ENCODE measurements at regions not wholly inside any gene's neighbourhood (a gene's known extent, or its start where the extent isn't known, plus 50 kb on each side); places are given as distances from the start of the nearest gene placed in this dataset.

GRCh38 chr3:168990621-168991020, 672.9 kb downstream of the MECOM start:
- WGBS (ENCODE audit: low lambda C conversion rate, missing lambda C conversion rate) = 78% methylated on average over 3 of the region's 3 CpGs
- H3K79me2 ChIP-seq = no peaks in the 10 kb centered on the region
- H3K4me3 ChIP-seq = no peak overlapping the region
- no peak overlapping the region for H3K4me2 ChIP-seq
- no peaks in the 10 kb centered on the region for H3K27me3 ChIP-seq
- no peak overlapping the region for H3K27ac ChIP-seq
- TF ChIP-seq EZH2 (IDR thresholded peaks at IDR 0.05; ENCODE audit: borderline replicate concordance) (no peak), CTCF (IDR thresholded peaks at IDR 0.05; ENCODE audit: poor library complexity) (no peak), EZH2phosphoT487 (IDR thresholded peaks at IDR 0.05; ENCODE audit: low read depth, severe bottlenecking, unreplicated experiment) (no peak)
- no peaks in the 10 kb centered on the region for H4K20me1 ChIP-seq (ENCODE audit: insufficient read depth, poor library complexity, severe bottlenecking)
- H3K4me1 ChIP-seq (ENCODE audit: insufficient read depth) = peaks cover 10% of the 10 kb centered on the region
- no peaks in the 10 kb centered on the region for H3K36me3 ChIP-seq (replicated peaks; ENCODE audit: insufficient read depth, low read depth)
- no peaks in the 10 kb centered on the region for H3K9me2 ChIP-seq (replicated peaks; ENCODE audit: insufficient read depth)
- no peak for DNase-seq (ENCODE audit: low spot score)
- no peak overlapping the region for H2AFZ ChIP-seq
- H3K9me3 ChIP-seq (ENCODE audit: low read depth) = no peaks in the 10 kb centered on the region

GRCh38 chr3:168990134-168990533, 673.4 kb downstream of the MECOM start:
- Histone ChIP-seq H3K27me3 (no peaks in the 10 kb centered on the region), H3K4me2 (peak overlapping the region; percentile 33), H3K9me2 (replicated peaks; ENCODE audit: insufficient read depth) (no peaks in the 10 kb centered on the region), H3K79me2 (no peaks in the 10 kb centered on the region), H3K4me3 (no peak overlapping the region), H3K4me1 (ENCODE audit: insufficient read depth) (peaks cover 10% of the 10 kb centered on the region), H3K9me3 (ENCODE audit: low read depth) (no peaks in the 10 kb centered on the region), H2AFZ (no peak overlapping the region), H3K27ac (no peak overlapping the region), H4K20me1 (ENCODE audit: insufficient read depth, poor library complexity, severe bottlenecking) (no peaks in the 10 kb centered on the region), H3K36me3 (replicated peaks; ENCODE audit: insufficient read depth, low read depth) (no peaks in the 10 kb centered on the region)
- TF ChIP-seq EZH2phosphoT487 (IDR thresholded peaks at IDR 0.05; ENCODE audit: low read depth, severe bottlenecking, unreplicated experiment) = no peak
- no peak for TF ChIP-seq EZH2 (IDR thresholded peaks at IDR 0.05; ENCODE audit: borderline replicate concordance)
- TF ChIP-seq CTCF (IDR thresholded peaks at IDR 0.05; ENCODE audit: poor library complexity) = no peak
- peak; percentile 12 for DNase-seq (ENCODE audit: low spot score)
- WGBS (ENCODE audit: low lambda C conversion rate, missing lambda C conversion rate) = 32% methylated on average over 2 of the region's 2 CpGs

GRCh38 chr3:168989396-168989795, 674.1 kb downstream of the MECOM start:
- Histone ChIP-seq H3K27me3 (no peaks in the 10 kb centered on the region), H3K9me2 (replicated peaks; ENCODE audit: insufficient read depth) (no peaks in the 10 kb centered on the region), H2AFZ (no peak overlapping the region), H3K4me3 (no peak overlapping the region), H3K4me2 (no peak overlapping the region), H4K20me1 (ENCODE audit: insufficient read depth, poor library complexity, severe bottlenecking) (no peaks in the 10 kb centered on the region), H3K36me3 (replicated peaks; ENCODE audit: insufficient read depth, low read depth) (no peaks in the 10 kb centered on the region), H3K27ac (no peak overlapping the region), H3K79me2 (no peaks in the 10 kb centered on the region), H3K9me3 (ENCODE audit: low read depth) (no peaks in the 10 kb centered on the region), H3K4me1 (ENCODE audit: insufficient read depth) (peaks cover 10% of the 10 kb centered on the region)
- WGBS (ENCODE audit: low lambda C conversion rate, missing lambda C conversion rate) = 78% methylated on average over 5 of the region's 5 CpGs
- TF ChIP-seq EZH2phosphoT487 (IDR thresholded peaks at IDR 0.05; ENCODE audit: low read depth, severe bottlenecking, unreplicated experiment) (no peak), CTCF (IDR thresholded peaks at IDR 0.05; ENCODE audit: poor library complexity) (no peak), EZH2 (IDR thresholded peaks at IDR 0.05; ENCODE audit: borderline replicate concordance) (no peak)
- no peak for DNase-seq (ENCODE audit: low spot score)

GRCh38 chr3:168988853-168989252, 674.7 kb downstream of the MECOM start:
- no peak overlapping the region for H3K27ac ChIP-seq
- H3K9me2 ChIP-seq (replicated peaks; ENCODE audit: insufficient read depth) = no peaks in the 10 kb centered on the region
- H3K4me2 ChIP-seq = no peak overlapping the region
- no peak overlapping the region for H2AFZ ChIP-seq
- no peak overlapping the region for H3K4me3 ChIP-seq
- no peaks in the 10 kb centered on the region for H3K27me3 ChIP-seq
- H3K36me3 ChIP-seq (replicated peaks; ENCODE audit: insufficient read depth, low read depth) = no peaks in the 10 kb centered on the region
- no peaks in the 10 kb centered on the region for H3K9me3 ChIP-seq (ENCODE audit: low read depth)
- DNase-seq (ENCODE audit: low spot score) = no peak
- TF ChIP-seq CTCF (IDR thresholded peaks at IDR 0.05; ENCODE audit: poor library complexity) (no peak), EZH2 (IDR thresholded peaks at IDR 0.05; ENCODE audit: borderline replicate concordance) (no peak), EZH2phosphoT487 (IDR thresholded peaks at IDR 0.05; ENCODE audit: low read depth, severe bottlenecking, unreplicated experiment) (no peak)
- H4K20me1 ChIP-seq (ENCODE audit: insufficient read depth, poor library complexity, severe bottlenecking) = no peaks in the 10 kb centered on the region
- H3K4me1 ChIP-seq (ENCODE audit: insufficient read depth) = peaks cover 10% of the 10 kb centered on the region
- 74% methylated on average over 1 of the region's 1 CpG for WGBS (ENCODE audit: low lambda C conversion rate, missing lambda C conversion rate)
- no peaks in the 10 kb centered on the region for H3K79me2 ChIP-seq
